Dendritic cell treated with granulocyte-macrophage colony-stimulating factor and Interleukin-4, amounts not matched to agents 40 ng/mL and 50 ng/mL, for 4 days (primary cell): ENCODE measurements at regions not wholly inside any gene's neighbourhood (a gene's known extent, or its start where the extent isn't known, plus 50 kb on each side); places are given as distances from the start of the nearest gene placed in this dataset.

Source experiments
- H3K27ac Mint-ChIP-seq: one replicate; pipeline ENCODE4 v1.8.0; 2022; ENCODE audit warnings: mild to moderate bottlenecking, mixed read lengths
- H3K27me3 Mint-ChIP-seq: one replicate; pipeline ENCODE4 v1.8.0; 2022; ENCODE audit warnings: mild to moderate bottlenecking, mixed read lengths
- H3K36me3 Mint-ChIP-seq: one replicate; pipeline ENCODE4 v1.8.0; 2022; ENCODE audit warnings: low read depth, mixed read lengths
- H3K4me1 Mint-ChIP-seq: one replicate; pipeline ENCODE4 v1.8.0; 2022; ENCODE audit warnings: low read depth, mixed read lengths
- H3K4me3 Mint-ChIP-seq: one replicate; pipeline ENCODE4 v1.8.0; 2022; ENCODE audit warnings: mild to moderate bottlenecking, moderate library complexity, mixed read lengths
- H3K9me3 Mint-ChIP-seq: one replicate; pipeline ENCODE4 v1.8.0; 2022; ENCODE audit warnings: mixed read lengths
- intact Hi-C: fragments of 100-400 bp; cut with micrococcal nuclease; formaldehyde crosslinking; loops from one replicate; pipeline ENCODE4 v1.15.0; 2022

GRCh38 chr2:217096474-217097225, 236.8 kb upstream of the TNP1 start:
- Mint-ChIP-seq H3K27me3 (peaks cover 41% of the 10 kb centered on the region), H3K4me3 (no peak overlapping the region), H3K9me3 (no peaks in the 10 kb centered on the region), H3K36me3 (no peaks in the 10 kb centered on the region), H3K4me1 (peaks cover 19% of the 10 kb centered on the region), H3K27ac (no peak overlapping the region)
- intact Hi-C loops: no loop called here

GRCh38 chr2:217095511-217096205, 235.8 kb upstream of the TNP1 start:
- H3K27me3 Mint-ChIP-seq: peaks cover 38% of the 10 kb centered on the region
- H3K36me3 Mint-ChIP-seq: no peaks in the 10 kb centered on the region
- intact Hi-C loops: no loop called here
- H3K4me3 Mint-ChIP-seq: no peak overlapping the region
- no peak overlapping the region for H3K27ac Mint-ChIP-seq
- peaks cover 19% of the 10 kb centered on the region for H3K4me1 Mint-ChIP-seq
- no peaks in the 10 kb centered on the region for H3K9me3 Mint-ChIP-seq

- Mint-ChIP-seq H3K4me1 (peaks cover 24% of the 10 kb centered on the region), H3K27me3 (peaks cover 33% of the 10 kb centered on the region), H3K4me3 (no peak overlapping the region), H3K27ac (no peak overlapping the region), H3K36me3 (no peaks in the 10 kb centered on the region), H3K9me3 (no peaks in the 10 kb centered on the region)
- intact Hi-C loops: no loop called here
Observed at GRCh38 chr2:217092710-217093379, 233.0 kb upstream of the TNP1 start.

- Mint-ChIP-seq H3K36me3 (no peaks in the 10 kb centered on the region), H3K27ac (no peak overlapping the region), H3K27me3 (peaks cover 28% of the 10 kb centered on the region), H3K4me1 (peaks cover 18% of the 10 kb centered on the region), H3K4me3 (no peak overlapping the region), H3K9me3 (no peaks in the 10 kb centered on the region)
- intact Hi-C loops: no loop called here
Observed at GRCh38 chr2:217091531-217091930, 231.7 kb upstream of the TNP1 start.

- no peak overlapping the region for H3K27ac Mint-ChIP-seq
- H3K4me3 Mint-ChIP-seq: no peak overlapping the region
- peaks cover 20% of the 10 kb centered on the region for H3K4me1 Mint-ChIP-seq
- no peaks in the 10 kb centered on the region for H3K36me3 Mint-ChIP-seq
- intact Hi-C loops: no loop called here
- H3K27me3 Mint-ChIP-seq: peaks cover 26% of the 10 kb centered on the region
- H3K9me3 Mint-ChIP-seq: no peaks in the 10 kb centered on the region
Observed at GRCh38 chr2:217090884-217091283, 231.0 kb upstream of the TNP1 start.

GRCh38 chr2:217090024-217090473, 230.2 kb upstream of the TNP1 start:
- no peaks in the 10 kb centered on the region for H3K9me3 Mint-ChIP-seq
- intact Hi-C loops: no loop called here
- no peak overlapping the region for H3K4me3 Mint-ChIP-seq
- no peaks in the 10 kb centered on the region for H3K36me3 Mint-ChIP-seq
- peaks cover 24% of the 10 kb centered on the region for H3K27me3 Mint-ChIP-seq
- H3K4me1 Mint-ChIP-seq: peaks cover 22% of the 10 kb centered on the region
- H3K27ac Mint-ChIP-seq: no peak overlapping the region

GRCh38 chr2:217086718-217087117, 226.9 kb upstream of the TNP1 start:
- H3K27ac Mint-ChIP-seq: no peak overlapping the region
- no peaks in the 10 kb centered on the region for H3K9me3 Mint-ChIP-seq
- peaks cover 24% of the 10 kb centered on the region for H3K27me3 Mint-ChIP-seq
- intact Hi-C loops: no loop called here
- H3K4me1 Mint-ChIP-seq: peaks cover 19% of the 10 kb centered on the region
- no peak overlapping the region for H3K4me3 Mint-ChIP-seq
- no peaks in the 10 kb centered on the region for H3K36me3 Mint-ChIP-seq

GRCh38 chr2:217086038-217086522, 226.2 kb upstream of the TNP1 start:
- peaks cover 19% of the 10 kb centered on the region for H3K4me1 Mint-ChIP-seq
- no peak overlapping the region for H3K27ac Mint-ChIP-seq
- no peak overlapping the region for H3K4me3 Mint-ChIP-seq
- H3K36me3 Mint-ChIP-seq: no peaks in the 10 kb centered on the region
- intact Hi-C loops: no loop called here
- no peaks in the 10 kb centered on the region for H3K9me3 Mint-ChIP-seq
- H3K27me3 Mint-ChIP-seq: peaks cover 24% of the 10 kb centered on the region

- Mint-ChIP-seq H3K9me3 (no peaks in the 10 kb centered on the region), H3K4me3 (no peak overlapping the region), H3K27me3 (peaks cover 24% of the 10 kb centered on the region), H3K36me3 (no peaks in the 10 kb centered on the region), H3K4me1 (peaks cover 19% of the 10 kb centered on the region), H3K27ac (no peak overlapping the region)
- intact Hi-C loops: no loop called here
Observed at GRCh38 chr2:217085543-217085942, 225.7 kb upstream of the TNP1 start.

- H3K9me3 Mint-ChIP-seq: no peaks in the 10 kb centered on the region
Observed at GRCh38 chr2:217081799-217082198, 221.9 kb upstream of the TNP1 start.

GRCh38 chr2:217079165-217079564, 219.3 kb upstream of the TNP1 start:
- Mint-ChIP-seq H3K27ac (no peak overlapping the region), H3K4me1 (peaks cover 17% of the 10 kb centered on the region), H3K36me3 (no peaks in the 10 kb centered on the region), H3K9me3 (no peaks in the 10 kb centered on the region), H3K27me3 (peaks cover 35% of the 10 kb centered on the region), H3K4me3 (no peak overlapping the region)
- intact Hi-C loops: no loop called here

More at GRCh38 chr2:217081799-217082198, 221.9 kb upstream of the TNP1 start:
- Mint-ChIP-seq H3K27ac (no peak overlapping the region), H3K4me3 (no peak overlapping the region), H3K36me3 (no peaks in the 10 kb centered on the region), H3K27me3 (peaks cover 34% of the 10 kb centered on the region), H3K4me1 (peaks cover 19% of the 10 kb centered on the region)
- intact Hi-C loops: no loop called here

GRCh38 chr2:217077831-217078407, 218.1 kb upstream of the TNP1 start:
- H3K36me3 Mint-ChIP-seq: no peaks in the 10 kb centered on the region
- intact Hi-C loops: no loop called here
- peaks cover 17% of the 10 kb centered on the region for H3K4me1 Mint-ChIP-seq
- H3K9me3 Mint-ChIP-seq: no peaks in the 10 kb centered on the region
- H3K27ac Mint-ChIP-seq: no peak overlapping the region
- H3K27me3 Mint-ChIP-seq: peaks cover 29% of the 10 kb centered on the region
- H3K4me3 Mint-ChIP-seq: no peak overlapping the region

GRCh38 chr2:217076657-217077232, 216.9 kb upstream of the TNP1 start:
- intact Hi-C loops: no loop called here
- H3K27ac Mint-ChIP-seq: no peak overlapping the region
- no peaks in the 10 kb centered on the region for H3K9me3 Mint-ChIP-seq
- no peak overlapping the region for H3K4me3 Mint-ChIP-seq
- peaks cover 25% of the 10 kb centered on the region for H3K27me3 Mint-ChIP-seq
- H3K36me3 Mint-ChIP-seq: no peaks in the 10 kb centered on the region
- H3K4me1 Mint-ChIP-seq: peaks cover 22% of the 10 kb centered on the region
